Trophoblast cell (in vitro differentiated cells and primary cell): ENCODE measurements at regions not wholly inside any gene's neighbourhood (a gene's known extent, or its start where the extent isn't known, plus 50 kb on each side); places are given as distances from the start of the nearest gene placed in this dataset.
"Not testable (repeated sequence)": the region's sequence is repeated elsewhere in the genome, so short reads cannot be mapped to it uniquely, and the experiment has no call there.

Experiments
- DNase-seq, 2 donors: peaks; one replicate each; pipeline ENCODE4 v3.0.0-alpha.2; 2016
- H2AFZ ChIP-seq: 2 replicates; pipeline ENCODE4 v1.6.1; 2013; ENCODE audit warnings: low read length, moderate library complexity, mild to moderate bottlenecking; ENCODE audit not compliant: insufficient read depth, poor library complexity
- H2AK5ac ChIP-seq: 2 replicates; pipeline ENCODE4 v1.6.1; 2013; ENCODE audit warnings: mild to moderate bottlenecking, low read length
- H2BK120ac ChIP-seq: 2 replicates; pipeline ENCODE4 v1.6.1; 2013; ENCODE audit warnings: low read length, mild to moderate bottlenecking, moderate library complexity; ENCODE audit not compliant: insufficient read depth, poor library complexity
- H2BK12ac ChIP-seq: 2 replicates; pipeline ENCODE4 v1.6.1; 2013; ENCODE audit warnings: mild to moderate bottlenecking, low read length, moderate library complexity
- H2BK5ac ChIP-seq: 2 replicates; pipeline ENCODE4 v1.6.1; 2013; ENCODE audit warnings: low read length, low read depth, moderate library complexity, mild to moderate bottlenecking; ENCODE audit not compliant: poor library complexity
- H3K14ac ChIP-seq: 2 replicates; pipeline ENCODE4 v1.6.1; 2013; ENCODE audit warnings: mild to moderate bottlenecking, low read length
- H3K18ac ChIP-seq: 2 replicates; pipeline ENCODE4 v1.6.1; 2013; ENCODE audit warnings: mild to moderate bottlenecking, low read length
- H3K23ac ChIP-seq: 2 replicates; pipeline ENCODE4 v1.6.1; 2013; ENCODE audit warnings: low read length
- H3K27ac ChIP-seq: 2 replicates; pipeline ENCODE4 v1.5.1; 2013; ENCODE audit warnings: low read depth, mild to moderate bottlenecking, inconsistent platforms, low read length, moderate library complexity
- H3K27me3 ChIP-seq: 2 replicates; pipeline ENCODE4 v1.6.1; 2013; ENCODE audit warnings: inconsistent platforms, mild to moderate bottlenecking, low read length, moderate library complexity; ENCODE audit not compliant: insufficient read depth
- H3K36me3 ChIP-seq, 2 experiments: 1 replicate in 1 of 2; 2 replicates in 1 of 2; pipeline ENCODE4 v1.6.1; 2013; ENCODE audit warnings: low read length in 2 of 2, mild to moderate bottlenecking in 2 of 2, moderate library complexity in 1 of 2; ENCODE audit not compliant: insufficient read depth in 2 of 2, control insufficient read depth in 1 of 2
- H3K4ac ChIP-seq: 2 replicates; pipeline ENCODE4 v1.6.1; 2013; ENCODE audit warnings: low read depth, mild to moderate bottlenecking, low read length, moderate library complexity
- H3K4me1 ChIP-seq, 2 experiments: 1 replicate in 1 of 2; 2 replicates in 1 of 2; pipeline ENCODE4 v1.6.1; 2013; ENCODE audit warnings: low read length in 2 of 2, mild to moderate bottlenecking in 2 of 2, moderate library complexity in 1 of 2; ENCODE audit not compliant: insufficient read depth in 2 of 2, control insufficient read depth in 1 of 2
- H3K4me2 ChIP-seq: 2 replicates; pipeline ENCODE4 v1.6.1; 2013; ENCODE audit warnings: inconsistent platforms, mild to moderate bottlenecking, low read length, moderate library complexity
- H3K4me3 ChIP-seq: 2 replicates; pipeline ENCODE4 v1.5.1; 2013; ENCODE audit warnings: mild to moderate bottlenecking, low read depth, low read length, inconsistent platforms
- H3K79me1 ChIP-seq: one replicate; pipeline ENCODE4 v1.6.1; 2013; ENCODE audit warnings: low read length
- H3K79me2 ChIP-seq: 2 replicates; pipeline ENCODE4 v1.6.1; 2013; ENCODE audit warnings: low read length, mild to moderate bottlenecking; ENCODE audit not compliant: control insufficient read depth, insufficient read depth, poor library complexity
- H3K9ac ChIP-seq: 2 replicates; pipeline ENCODE4 v1.6.1; 2013; ENCODE audit warnings: mild to moderate bottlenecking, low read length
- H3K9me3 ChIP-seq: 2 replicates; pipeline ENCODE4 v1.6.1; 2013; ENCODE audit warnings: low read depth, mild to moderate bottlenecking, control low read depth, inconsistent platforms, low read length; ENCODE audit not compliant: insufficient read depth
- H4K12ac ChIP-seq: 2 replicates; pipeline ENCODE4 v1.6.1; 2013; ENCODE audit warnings: low read depth, mild to moderate bottlenecking, low read length, moderate library complexity
- H4K8ac ChIP-seq: 2 replicates; pipeline ENCODE4 v1.6.1; 2013; ENCODE audit warnings: low read depth, mild to moderate bottlenecking, low read length, moderate library complexity
- H4K91ac ChIP-seq: one replicate; pipeline ENCODE4 v1.6.1; 2013; ENCODE audit warnings: low read depth, mild to moderate bottlenecking, low read length, moderate library complexity
- WGBS: extraction: QIAGEN DNeasy Blood & Tissue Kit; methylation state at CpG from one replicate; pipeline ENCODE4 v1.1.7; 2013; ENCODE audit warnings: missing lambda C conversion rate; ENCODE audit not compliant: insufficient read length, insufficient coverage; ENCODE audit errors: extremely low coverage; 5-methylcytosine and 5-hydroxymethylcytosine counted together

GRCh38 chr5:21484498-21484889, 1368.7 kb downstream of the CDH12 start:
- not testable (repeated sequence) for H3K18ac ChIP-seq

DNA sequence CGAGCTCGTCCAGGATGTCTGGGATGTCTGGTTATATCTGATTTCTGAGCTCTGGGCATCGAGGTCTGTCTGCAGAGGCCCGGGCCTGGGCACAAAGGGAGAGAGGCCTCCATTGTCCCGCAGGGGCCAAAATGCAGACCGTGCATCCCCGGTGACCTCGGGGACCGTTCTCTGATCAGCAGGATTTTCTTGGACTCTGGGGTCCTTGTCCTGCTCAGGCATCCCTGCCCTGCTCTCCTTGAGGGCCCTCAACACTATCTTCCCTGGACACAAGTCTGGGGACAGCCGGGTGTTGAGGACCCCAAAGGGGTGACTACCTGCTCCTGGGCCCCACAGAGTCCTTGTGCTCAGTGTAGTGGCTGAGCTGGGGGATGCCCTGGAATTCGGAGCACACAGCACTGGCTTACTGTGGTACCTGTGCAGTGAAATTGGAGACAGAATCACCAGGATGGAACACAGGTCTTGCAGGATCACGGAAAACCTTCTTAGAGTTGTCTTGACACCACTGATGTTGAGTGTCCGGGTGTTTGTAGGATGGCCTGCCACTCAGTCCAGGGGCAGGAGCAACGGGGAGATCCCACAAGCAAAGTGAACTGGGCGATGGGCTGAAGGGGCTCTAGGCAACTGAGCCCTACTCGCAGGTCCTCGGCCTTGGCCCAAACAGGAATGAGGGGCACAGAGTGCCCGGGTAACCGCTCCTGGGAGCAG, 1369.2 kb downstream of the CDH12 start:
- not testable (repeated sequence) for H3K79me2 ChIP-seq, H4K12ac ChIP-seq, H3K4ac ChIP-seq, H4K8ac ChIP-seq, H2BK12ac ChIP-seq, H2AFZ ChIP-seq, H3K23ac ChIP-seq, H4K91ac ChIP-seq, H3K36me3 ChIP-seq, H3K79me1 ChIP-seq, DNase-seq, H2BK5ac ChIP-seq, H3K9me3 ChIP-seq, H3K14ac ChIP-seq, H3K27ac ChIP-seq, H3K27me3 ChIP-seq, H2BK120ac ChIP-seq, H3K4me2 ChIP-seq, H3K9ac ChIP-seq, H3K4me3 ChIP-seq, H3K4me1 ChIP-seq, H2AK5ac ChIP-seq, H3K18ac ChIP-seq
- no CpG with 5 or more reads among the region's 19 CpGs for WGBS

More at GRCh38 chr5:21484498-21484889, 1368.7 kb downstream of the CDH12 start:
- not testable (repeated sequence) for H3K79me2 ChIP-seq, H4K8ac ChIP-seq, H4K12ac ChIP-seq, H3K79me1 ChIP-seq, H3K23ac ChIP-seq, H3K4me2 ChIP-seq, H3K4ac ChIP-seq, H3K27me3 ChIP-seq, H3K9ac ChIP-seq, H4K91ac ChIP-seq, H2AK5ac ChIP-seq, H3K14ac ChIP-seq, H3K27ac ChIP-seq, H3K9me3 ChIP-seq, H3K4me3 ChIP-seq, H2AFZ ChIP-seq, H3K4me1 ChIP-seq, H3K36me3 ChIP-seq, H2BK5ac ChIP-seq, H2BK12ac ChIP-seq, H2BK120ac ChIP-seq, DNase-seq
- no CpG with 5 or more reads among the region's 19 CpGs for WGBS

- not testable (repeated sequence) for DNase-seq, H3K4me3 ChIP-seq, H3K36me3 ChIP-seq, H4K8ac ChIP-seq, H4K12ac ChIP-seq, H3K23ac ChIP-seq, H2BK12ac ChIP-seq, H3K27me3 ChIP-seq, H2BK5ac ChIP-seq, H3K4ac ChIP-seq, H3K79me1 ChIP-seq, H3K79me2 ChIP-seq, H3K14ac ChIP-seq, H3K4me2 ChIP-seq, H2AFZ ChIP-seq, H2BK120ac ChIP-seq, H3K18ac ChIP-seq, H3K27ac ChIP-seq, H3K4me1 ChIP-seq, H4K91ac ChIP-seq, H3K9ac ChIP-seq, H3K9me3 ChIP-seq, H2AK5ac ChIP-seq
- no CpG with 5 or more reads among the region's 22 CpGs for WGBS
Observed at GRCh38 chr5:21482983-21483650, 1370.0 kb downstream of the CDH12 start.

GRCh38 chr5:21482522-21482921, 1370.6 kb downstream of the CDH12 start:
- H3K14ac ChIP-seq, H3K79me2 ChIP-seq, H2BK5ac ChIP-seq, H4K91ac ChIP-seq, H3K36me3 ChIP-seq, H2AK5ac ChIP-seq, H3K4me1 ChIP-seq, H4K12ac ChIP-seq, H3K4me2 ChIP-seq, H3K27ac ChIP-seq, H3K9me3 ChIP-seq, H3K18ac ChIP-seq, H2BK12ac ChIP-seq, H3K27me3 ChIP-seq, H3K79me1 ChIP-seq, H3K23ac ChIP-seq, H3K4me3 ChIP-seq, H2BK120ac ChIP-seq, H2AFZ ChIP-seq, H4K8ac ChIP-seq, H3K4ac ChIP-seq, H3K9ac ChIP-seq: not testable (repeated sequence)
- peak in 1 of 2 donors; percentile 17 for DNase-seq
- WGBS = no CpG with 5 or more reads among the region's 13 CpGs
